AG04449 (cell line): ENCODE measurements at regions not wholly inside any gene's neighbourhood (a gene's known extent, or its start where the extent isn't known, plus 50 kb on each side); places are given as distances from the start of the nearest gene placed in this dataset.

Experiments
- CTCF ChIA-PET: fragments of 350-600 bp; formaldehyde crosslinking; extraction: SDS; loops from one replicate; lab custom pipeline; 2021; ENCODE audit warnings: antibody characterized with exemption; lab: Yijun Ruan, JAX
- POLR2A ChIA-PET: fragments of 400-600, 350-600 bp; formaldehyde crosslinking; extraction: SDS; loops from one replicate; lab custom pipeline; 2020; ENCODE audit warnings: antibody characterized with exemption, inconsistent platforms; lab: Yijun Ruan, JAX
- DNase-seq: peaks from one replicate; pipeline ENCODE4 v3.0.0-alpha.2; 2010; ENCODE audit warnings: low read depth, low spot score
- H3K4me3 ChIP-seq: 2 replicates; pipeline ENCODE4 v1.5.1; 2011; ENCODE audit warnings: low read depth, mild to moderate bottlenecking, control low read depth, low read length
- CTCF ChIP-seq: IDR thresholded peaks from one replicate; pipeline ENCODE4 v1.5.1; 2011; ENCODE audit warnings: mild to moderate bottlenecking, moderate library complexity, low read length, control low read depth, inconsistent platforms; ENCODE audit not compliant: insufficient read depth; ENCODE audit errors: missing control alignments

- ChIA-PET POLR2A (no interaction called here), CTCF (no interaction called here)
- TF ChIP-seq CTCF: no peak
- no peak for DNase-seq
- no peak overlapping the region for H3K4me3 ChIP-seq
Measured at GRCh38 chr11:113578715-113579250, 103.6 kb upstream of the DRD2 start.

DNA sequence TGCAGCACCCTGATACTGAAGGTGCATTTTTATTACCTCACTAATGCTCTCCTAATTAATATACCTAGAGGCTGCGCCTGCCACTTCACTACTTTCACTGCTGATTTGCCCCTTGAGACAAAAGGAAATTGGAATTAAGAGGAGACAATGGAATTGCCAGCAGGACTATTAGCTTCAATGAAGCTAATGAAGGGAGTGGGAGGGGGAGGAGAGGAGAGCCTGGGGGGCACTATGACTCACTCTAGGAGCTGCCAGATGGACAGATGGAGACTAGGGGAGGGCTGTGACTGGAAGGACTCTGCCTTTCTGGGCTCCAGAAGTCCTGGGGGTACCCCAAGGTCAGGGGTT, 102.8 kb upstream of the DRD2 start:
- TF ChIP-seq CTCF: no peak

GRCh38 chr11:113577356-113578032, 102.3 kb upstream of the DRD2 start:
- CTCF ChIA-PET: no interaction called here
- no peak for DNase-seq
- no peak overlapping the region for H3K4me3 ChIP-seq
- POLR2A ChIA-PET: interaction anchor here (0.7 kb wide), 1 partner anchor 14 kb away, joined by 3 read pairs; no protein-coding TSS in a partner anchor
- no peak for TF ChIP-seq CTCF

More for the DNA sequence above, 102.8 kb upstream of the DRD2 start:
- ChIA-PET POLR2A (interaction anchor here (0.7 kb wide), 1 partner anchor 13 kb away, joined by 3 read pairs; no protein-coding TSS in a partner anchor), CTCF (no interaction called here)
- H3K4me3 ChIP-seq: no peak overlapping the region
- no peak for DNase-seq

DNA sequence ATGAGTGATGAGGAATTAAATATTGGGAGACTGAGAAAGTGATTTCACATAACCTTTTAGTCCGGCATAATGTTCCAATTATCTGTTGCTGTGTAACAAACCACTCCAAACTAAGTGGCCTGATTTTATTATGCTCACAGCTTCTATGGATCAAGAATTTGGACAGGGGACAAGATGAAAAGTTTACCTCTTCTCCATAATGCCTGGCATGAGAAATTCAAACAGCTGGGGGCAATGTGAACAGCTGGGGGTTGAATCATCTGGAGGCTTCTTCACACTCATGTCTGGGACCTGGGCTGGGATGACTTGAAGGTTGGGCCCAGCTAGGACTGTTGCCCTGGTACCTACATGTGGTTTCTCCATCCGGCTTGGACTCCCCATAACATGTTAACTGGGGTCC, 99.4 kb upstream of the DRD2 start:
- no peak overlapping the region for H3K4me3 ChIP-seq
- ChIA-PET POLR2A (interaction anchor here (0.6 kb wide), 1 partner anchor 28 kb away, joined by 3 read pairs; no protein-coding TSS in a partner anchor), CTCF (no interaction called here)
- no peak for TF ChIP-seq CTCF
- no peak for DNase-seq

DNA sequence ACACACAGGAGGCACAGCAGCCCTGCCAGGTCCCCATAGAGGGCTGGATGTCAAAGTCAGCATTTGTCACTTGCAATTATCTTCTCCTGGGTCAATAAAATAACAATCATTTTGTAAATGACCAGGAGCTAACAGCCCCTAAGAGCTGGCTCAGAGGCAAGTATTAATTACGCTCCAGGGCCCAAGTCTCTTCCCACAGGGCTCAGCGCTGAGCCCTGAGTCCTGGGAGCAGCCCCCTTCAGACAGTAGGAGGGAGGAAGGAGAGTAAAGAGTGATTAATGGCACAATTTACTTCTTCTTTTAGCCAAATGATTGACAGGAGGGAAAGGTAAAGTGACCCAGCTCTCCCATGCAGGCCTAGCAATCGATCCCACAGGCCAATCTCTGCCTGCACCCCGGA, 99.0 kb upstream of the DRD2 start:
- CTCF ChIA-PET: no interaction called here
- POLR2A ChIA-PET: interaction anchor here (0.6 kb wide), 1 partner anchor 28 kb away, joined by 3 read pairs; no protein-coding TSS in a partner anchor
- TF ChIP-seq CTCF: no peak
- no peak overlapping the region for H3K4me3 ChIP-seq
- no peak for DNase-seq

DNA sequence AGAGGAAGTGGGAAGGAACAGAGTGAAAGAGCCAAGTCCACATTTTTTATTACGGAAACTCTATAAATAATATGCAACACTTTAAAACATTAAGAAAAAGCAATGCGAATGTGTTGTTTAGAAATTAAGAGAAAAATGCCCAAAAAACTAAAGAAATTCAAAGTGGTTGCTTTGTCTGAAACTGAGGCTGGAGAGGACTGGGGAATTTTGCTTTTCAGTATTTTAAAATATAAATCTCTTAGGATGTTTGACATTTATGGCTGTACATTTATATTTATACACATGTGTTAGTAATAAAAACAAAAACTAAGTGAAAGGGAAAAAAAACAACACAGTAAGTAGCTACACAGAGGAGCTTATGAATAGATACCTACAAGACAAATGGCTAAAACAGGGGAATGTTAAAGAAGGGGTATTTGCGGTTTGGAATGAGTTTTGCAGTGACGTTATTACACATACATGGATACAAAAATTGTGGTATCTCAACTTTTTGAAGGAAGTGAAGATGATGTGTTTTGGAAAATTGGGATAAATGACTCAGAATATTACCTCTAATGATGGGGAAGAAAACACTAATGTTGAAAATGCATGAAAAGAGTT, 97.0 kb upstream of the DRD2 start:
- no peak overlapping the region for H3K4me3 ChIP-seq
- ChIA-PET CTCF (no interaction called here), POLR2A (no interaction called here)
- no peak for TF ChIP-seq CTCF
- no peak for DNase-seq
